HG02970 (cell line): ENCODE measurements at regions not wholly inside any gene's neighbourhood (a gene's known extent, or its start where the extent isn't known, plus 50 kb on each side); places are given as distances from the start of the nearest gene placed in this dataset.

Experiments
- ATAC-seq: cut with Tn5 transposase; IDR thresholded peaks from one replicate; pipeline ENCODE4 v1.9.1; 2021; ENCODE audit warnings: mild to moderate bottlenecking, moderate library complexity, moderate number of reproducible peaks; ENCODE audit not compliant: unreplicated experiment, low FRiP score

DNA sequence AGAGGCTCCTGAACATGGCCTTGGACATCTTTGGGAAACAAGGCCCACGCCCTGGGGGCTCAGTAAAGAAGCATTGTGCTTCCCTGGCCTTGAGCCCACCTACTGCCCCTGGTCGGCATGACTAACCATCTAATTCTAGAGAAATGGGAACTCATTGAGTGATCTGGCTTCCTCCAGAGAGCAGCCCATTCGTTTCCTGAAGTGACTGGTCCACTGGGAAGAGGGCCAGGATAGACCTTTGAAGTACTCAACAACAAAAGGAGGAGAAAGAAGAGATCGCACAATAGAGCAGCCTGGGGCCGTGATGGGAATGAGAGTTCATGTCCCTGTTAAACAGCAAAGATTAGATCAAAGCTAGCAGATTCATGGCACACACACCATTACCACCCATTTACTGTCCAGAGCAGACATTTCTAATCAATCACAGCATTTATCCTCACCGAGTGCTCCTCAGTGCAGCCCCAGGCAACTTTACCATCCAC lies 514.4 kb upstream of the PROK2 start:
- no peak for ATAC-seq

DNA sequence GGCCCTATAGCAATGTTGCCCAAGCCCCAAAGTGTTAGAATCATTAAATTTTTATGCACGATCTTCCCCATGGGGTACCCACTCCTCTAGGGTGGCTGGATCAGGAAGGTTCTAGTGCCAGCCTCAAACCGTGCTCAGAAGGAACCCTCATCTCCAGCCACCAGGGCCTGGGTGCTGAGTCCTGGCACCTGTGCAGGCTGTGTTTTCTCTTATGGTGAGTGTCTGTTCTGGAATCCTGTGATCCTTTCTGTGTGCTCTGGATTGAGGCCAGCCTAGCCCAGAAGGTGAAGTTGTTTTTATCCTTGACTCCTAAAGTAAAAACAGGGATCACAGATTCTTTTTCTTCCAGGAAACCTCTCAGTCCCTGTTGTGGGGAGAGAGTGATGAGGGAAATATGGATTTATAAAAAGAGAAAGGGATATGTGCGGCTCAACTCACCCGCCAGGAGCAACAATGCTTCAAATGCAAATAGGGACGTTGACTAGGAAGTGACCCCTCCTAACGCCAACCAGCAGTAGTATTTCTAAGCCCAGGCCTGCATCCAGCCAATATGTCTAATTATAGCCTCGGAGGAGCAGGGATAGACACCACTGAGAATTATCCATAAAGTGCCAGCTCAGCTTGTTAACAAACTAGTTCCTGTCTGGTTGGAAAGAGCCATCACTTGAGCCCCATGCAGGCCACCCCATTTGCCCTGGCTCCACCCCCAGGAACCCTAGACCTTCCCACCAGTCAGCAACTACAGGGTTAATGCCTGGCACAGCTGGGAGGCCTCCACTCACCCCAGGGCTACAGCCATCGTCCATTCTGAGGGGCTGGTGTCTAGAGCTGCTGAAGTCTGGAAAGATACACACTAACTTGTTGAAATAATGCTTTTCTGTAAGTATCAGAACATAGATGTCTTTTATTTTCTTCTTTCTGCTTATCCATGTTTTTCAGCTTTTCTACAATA lies 513.5 kb upstream of the PROK2 start:
- no peak for ATAC-seq

DNA sequence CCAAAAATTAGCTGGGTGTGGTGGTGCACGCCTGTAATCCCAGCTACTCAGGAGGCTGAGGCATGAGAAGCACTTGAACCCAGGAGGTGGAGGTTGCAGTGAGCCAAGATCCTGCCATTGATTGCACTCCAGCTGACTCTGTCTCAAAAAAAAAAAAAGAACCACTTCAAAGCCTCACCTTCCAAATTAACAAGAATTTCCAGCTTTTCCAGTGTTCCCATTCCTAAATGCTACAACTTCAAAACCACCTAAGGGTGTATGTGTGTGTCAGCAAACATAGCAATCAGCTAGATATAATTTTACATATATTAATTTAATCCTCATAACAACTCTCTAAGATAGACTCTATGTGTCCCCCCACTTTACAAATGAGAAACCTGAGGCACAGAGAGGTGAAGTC lies 512.5 kb upstream of the PROK2 start:
- ATAC-seq = no peak

DNA sequence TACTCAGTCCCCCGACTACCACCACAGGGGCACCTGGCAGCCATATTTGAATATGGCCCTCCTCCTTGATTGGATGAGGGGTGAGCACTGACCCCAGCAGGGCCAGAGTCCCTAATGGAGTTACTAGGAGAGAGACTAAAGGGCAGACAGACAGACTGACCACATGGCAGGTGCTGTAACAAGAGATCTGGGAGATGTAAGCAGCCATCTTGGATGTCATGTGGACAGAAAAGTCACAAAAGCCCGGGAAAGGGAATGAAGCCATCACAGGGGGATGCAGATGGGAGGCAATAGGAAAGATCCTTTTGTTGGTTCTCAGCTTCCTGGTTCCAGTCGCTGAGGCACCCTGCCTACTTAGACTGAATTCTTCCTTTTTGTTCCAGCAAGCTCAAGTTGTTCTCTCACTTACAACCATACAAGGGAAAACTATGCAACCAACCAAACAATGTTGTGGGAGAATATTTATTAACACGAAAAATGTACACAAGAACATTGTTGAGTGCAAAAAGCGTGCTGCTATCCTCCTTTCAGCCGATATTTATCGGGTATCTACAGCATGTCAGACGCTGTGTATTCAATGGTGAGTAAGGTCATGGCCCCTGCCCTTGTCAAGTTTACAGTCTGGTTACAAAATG lies 511.6 kb upstream of the PROK2 start:
- no peak for ATAC-seq

DNA sequence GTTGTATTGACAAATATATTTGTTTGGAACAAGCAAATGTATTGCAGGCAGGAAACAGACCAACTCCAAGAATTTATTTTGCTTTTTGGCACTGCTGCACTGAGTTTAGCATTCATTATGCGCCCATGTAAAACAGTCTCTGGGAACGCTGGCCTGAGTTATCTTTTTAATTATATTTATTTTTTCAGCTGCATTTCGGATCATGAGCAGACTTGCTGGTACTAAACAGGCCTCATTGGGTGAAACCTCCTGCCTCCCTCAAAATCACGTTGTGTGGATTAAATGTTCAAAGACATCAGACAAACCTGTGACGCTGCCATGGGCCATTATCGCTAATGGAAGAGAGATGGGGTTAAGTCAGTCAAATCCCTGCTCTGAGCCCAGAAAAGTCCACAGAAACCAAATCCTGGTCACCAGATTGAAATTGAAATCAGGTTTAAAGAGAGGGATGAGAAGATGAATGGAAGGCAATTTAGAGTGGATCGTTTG lies 511.1 kb upstream of the PROK2 start:
- ATAC-seq = no peak

DNA sequence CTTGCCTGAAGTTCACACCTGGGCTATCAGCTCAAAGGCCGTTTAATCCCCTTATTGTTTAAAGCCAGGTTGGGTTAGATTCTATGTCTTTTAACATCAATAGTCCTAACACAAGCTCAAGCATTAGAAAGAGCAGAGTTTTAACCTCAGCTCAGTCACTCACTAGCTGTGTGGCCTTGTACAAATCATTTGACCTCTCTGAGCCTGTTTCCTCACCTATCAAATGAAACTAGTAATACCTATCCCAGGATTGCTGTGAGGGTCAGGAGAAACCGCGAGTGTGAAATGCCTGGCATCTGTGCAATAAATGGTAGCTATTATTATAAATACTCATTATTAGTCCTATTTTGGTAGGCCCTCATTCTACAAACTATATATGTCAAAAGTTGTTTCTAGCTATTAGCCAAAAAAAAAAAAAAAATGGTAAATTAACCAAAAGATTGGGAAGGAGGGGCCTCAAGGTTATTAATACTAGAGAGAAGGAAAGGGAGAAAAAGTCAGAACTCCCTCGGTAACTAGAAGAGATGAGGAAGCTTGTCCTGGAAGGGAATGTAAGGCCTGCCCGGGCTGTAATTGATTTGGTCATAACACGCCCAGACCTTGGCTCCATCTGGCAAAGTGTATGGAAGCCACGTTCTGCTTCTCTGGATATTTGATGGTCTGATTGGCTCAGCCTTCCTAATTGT lies 510.5 kb upstream of the PROK2 start:
- ATAC-seq = no peak

DNA sequence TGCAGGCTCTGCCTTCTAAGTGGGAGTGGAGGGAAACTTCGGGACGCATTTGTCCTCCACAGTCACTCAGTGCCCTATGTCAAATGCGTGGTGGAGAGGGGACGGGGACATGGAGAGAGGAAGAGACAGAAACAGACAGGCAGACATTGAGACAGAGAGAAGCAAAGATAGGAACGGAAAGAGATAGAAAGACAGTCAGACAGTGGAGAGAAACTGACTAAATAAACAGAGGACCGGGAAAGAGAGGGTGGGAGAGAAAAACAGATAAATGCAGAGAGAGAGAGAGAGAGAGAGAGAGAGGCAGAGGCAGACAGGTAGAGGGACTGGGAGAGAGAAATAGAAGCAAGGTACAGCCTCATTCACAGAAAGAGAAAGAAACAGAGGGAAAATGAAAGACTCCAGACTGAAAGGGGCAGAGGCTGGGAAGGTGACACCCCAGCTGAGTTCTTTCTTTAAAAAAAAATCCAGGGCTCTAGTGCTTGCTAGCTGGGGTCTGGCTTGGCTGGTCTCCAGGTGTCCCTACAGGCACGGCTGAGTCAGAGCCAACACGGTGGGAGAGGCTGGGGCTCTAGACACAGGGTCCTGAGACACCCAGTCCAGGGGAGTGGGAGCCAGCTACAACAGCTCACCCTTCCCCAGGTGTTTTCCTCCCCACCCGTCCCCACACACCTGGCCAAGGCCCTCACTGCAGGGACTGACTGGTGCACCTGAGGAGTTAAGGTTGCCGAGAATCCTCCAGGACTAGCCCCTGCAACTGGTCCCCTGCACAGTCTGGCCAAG lies 506.1 kb upstream of the PROK2 start:
- ATAC-seq = no peak

DNA sequence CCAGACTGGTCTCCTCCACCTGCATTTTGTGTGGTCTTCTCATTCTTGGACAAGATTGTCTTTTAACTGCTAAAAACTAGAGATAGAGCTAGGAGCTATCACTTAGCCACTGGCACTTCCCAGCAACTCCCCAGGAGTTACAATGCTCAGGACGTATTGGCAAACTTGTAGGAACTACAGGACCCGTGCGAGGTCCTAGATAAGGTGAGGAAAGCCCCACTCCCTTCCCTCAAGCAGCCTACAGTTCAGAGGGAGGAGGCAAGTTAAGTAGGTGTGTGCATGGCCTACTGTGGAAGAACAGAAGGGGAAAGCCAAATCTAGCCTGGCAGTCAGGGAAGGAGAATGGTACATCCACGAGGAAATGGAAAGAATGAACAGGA lies 504.7 kb upstream of the PROK2 start:
- no peak for ATAC-seq

DNA sequence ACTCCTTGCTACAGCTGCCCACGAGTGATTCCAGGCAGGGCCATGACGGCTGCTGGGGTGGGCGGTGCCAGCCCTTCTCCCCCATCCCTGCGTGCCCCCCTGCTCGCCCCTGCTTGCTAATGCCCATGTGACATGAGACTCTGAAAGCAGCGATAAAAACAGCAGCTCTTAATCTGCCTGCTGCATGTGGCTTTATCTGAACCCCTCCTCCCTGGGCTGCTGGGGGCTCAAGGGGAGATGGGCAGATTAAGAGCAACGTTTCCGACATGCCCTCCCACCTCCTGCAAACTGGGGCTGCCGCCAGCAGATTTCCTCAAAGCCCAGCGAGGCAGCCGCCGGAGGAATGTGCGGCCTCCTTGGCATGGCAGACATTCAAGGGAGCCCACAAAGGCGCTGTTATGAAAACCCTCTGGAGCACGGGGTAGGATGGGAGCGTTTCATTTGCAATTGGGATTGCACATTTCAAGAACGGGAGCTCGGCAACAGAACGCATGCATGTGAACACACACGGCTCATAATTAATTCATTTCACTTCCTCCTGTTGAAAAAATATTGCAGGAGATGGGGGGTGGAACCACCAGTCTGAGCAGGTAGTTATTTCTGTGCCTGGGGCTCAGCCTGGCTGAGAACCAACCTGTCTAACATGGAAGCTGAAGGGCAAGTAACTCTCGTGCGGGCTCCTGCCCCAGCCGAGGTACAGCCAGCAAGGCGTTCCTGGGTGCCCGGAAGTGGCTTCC lies 504.2 kb upstream of the PROK2 start:
- ATAC-seq = no peak

DNA sequence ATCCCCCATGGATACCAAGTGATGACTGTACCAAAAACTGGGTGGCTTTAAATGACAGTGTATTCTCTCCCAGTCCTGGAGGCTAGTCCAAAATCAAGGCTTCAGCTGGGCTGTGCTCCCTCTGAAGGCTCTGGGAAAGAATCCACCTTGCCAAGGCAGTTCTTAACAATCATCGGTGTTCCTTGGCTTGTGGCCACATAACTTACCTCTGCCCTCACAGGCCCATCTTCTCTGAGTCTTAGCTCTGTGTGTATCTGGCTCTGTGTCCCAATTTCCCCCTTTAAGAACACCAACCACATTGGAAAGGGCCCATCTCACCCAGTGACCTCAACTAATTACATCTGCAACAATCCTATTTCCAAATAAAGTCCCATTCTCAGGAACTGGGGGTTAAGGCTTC lies 503.0 kb upstream of the PROK2 start:
- ATAC-seq = no peak

DNA sequence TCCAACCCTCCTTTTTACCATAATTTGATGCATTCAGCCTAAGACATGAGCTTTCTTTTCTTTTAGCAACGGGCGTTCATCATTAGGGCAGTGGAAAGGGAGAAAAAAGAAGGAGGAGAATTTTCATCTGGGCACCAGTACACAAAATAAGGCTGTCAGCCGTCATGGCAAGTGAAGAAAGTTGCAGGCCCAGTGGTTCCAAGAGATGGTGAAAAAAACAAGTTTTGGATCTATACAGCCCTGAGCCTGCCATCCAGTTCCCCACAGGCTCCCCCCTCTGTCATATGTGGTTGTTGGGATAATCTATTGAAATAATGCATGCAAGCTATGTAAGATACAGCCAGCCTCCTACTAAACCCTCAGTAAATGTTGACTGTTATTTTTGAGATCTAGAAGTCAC lies 500.6 kb upstream of the PROK2 start:
- no peak for ATAC-seq

DNA sequence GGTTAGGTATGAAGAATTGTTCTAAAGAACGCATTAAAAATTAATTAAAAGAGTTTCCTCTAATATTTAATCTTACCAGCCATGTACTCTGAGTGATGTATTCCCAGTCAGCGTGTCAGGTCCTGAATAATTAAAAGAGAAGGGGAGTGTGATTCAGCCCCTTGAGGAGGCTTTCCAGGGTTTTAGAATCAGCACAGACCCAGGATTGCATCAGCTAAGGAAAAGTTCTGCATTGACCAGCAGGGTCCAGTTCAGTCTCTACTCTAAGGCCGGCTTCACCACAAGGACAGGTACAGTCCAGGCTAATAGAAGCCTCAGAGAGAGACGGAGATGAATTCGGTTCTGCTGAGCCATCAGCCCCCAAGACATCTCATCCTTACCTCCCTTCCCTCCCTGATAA lies 499.5 kb upstream of the PROK2 start:
- ATAC-seq = no peak

DNA sequence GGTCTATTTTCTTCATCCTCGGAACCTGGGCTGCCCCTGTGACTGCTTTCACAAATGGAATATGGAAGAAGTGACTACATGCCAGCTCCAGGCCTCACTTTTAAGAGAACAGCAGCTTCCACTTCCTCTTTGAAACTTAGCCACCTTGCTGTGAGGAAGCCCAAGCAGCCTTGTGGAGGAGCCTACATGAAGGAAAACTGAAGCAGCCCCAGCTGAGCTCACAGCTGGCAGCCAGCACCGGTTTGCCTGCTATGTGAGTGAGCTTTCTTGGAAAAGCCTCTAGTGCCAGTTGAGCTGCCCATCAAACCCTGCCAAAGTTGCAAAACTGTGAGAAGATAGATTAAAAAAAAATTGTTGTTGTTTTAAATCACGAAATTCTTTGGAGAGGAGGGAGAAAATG lies 498.0 kb upstream of the PROK2 start:
- ATAC-seq = no peak

DNA sequence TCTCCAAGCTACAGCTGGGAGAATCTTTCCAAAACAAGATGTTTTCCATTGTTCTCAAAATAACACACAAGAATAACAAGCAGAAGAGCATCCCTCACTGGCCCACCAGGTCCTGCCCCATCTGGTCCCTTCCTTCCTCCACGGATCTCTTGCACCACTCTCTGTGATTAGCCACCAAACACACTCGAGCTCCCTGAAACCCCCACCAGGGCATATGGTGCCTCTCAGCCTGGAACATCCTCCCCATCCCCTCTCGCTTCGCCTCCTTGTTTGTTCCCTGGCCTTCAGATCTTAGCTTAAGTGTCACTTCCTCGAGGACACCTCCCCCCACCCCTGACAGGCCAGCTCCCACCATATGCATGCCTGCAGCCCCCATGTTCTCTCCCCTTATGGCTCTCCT lies 496.6 kb upstream of the PROK2 start:
- ATAC-seq = no peak

DNA sequence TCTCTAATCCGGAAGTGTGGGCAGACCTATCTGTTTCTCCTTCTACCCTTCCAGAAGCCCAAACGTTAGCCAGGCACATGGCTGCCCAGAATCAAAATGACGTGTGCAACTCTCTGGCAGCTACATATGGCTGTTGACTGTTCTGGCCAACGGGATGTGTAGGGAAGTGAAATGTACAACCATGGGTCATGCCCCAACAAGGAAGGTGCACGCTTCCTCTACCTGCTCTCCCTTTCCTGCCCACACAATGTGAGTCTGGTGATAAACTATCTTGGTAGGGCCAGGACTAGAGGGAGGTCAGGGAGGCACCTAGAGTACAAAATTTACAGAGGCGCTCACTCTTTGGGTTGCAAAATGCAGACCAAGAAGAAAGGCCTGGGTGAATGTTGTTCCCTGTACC lies 495.9 kb upstream of the PROK2 start:
- ATAC-seq = no peak

DNA sequence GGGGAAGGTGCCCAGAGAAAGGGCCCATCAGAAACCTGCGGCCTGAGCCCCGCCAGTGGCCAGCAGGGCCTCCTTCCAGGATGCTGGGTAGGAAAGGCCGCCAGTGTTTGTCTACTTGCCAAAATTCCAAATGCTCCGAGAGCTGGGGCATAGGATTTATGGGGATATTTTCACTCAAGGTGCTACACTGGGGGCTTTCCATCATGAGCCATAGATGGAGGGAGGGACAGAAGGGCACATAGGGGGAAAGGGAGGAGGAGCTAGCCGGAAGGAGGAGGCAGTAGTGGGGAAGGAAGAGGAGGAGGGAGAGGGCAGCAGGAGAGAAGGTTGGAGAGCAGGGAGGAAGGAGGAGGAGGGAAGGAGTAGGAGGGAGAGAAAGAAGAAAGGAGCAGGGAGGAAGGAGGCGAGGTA lies 494.7 kb upstream of the PROK2 start:
- ATAC-seq = no peak

DNA sequence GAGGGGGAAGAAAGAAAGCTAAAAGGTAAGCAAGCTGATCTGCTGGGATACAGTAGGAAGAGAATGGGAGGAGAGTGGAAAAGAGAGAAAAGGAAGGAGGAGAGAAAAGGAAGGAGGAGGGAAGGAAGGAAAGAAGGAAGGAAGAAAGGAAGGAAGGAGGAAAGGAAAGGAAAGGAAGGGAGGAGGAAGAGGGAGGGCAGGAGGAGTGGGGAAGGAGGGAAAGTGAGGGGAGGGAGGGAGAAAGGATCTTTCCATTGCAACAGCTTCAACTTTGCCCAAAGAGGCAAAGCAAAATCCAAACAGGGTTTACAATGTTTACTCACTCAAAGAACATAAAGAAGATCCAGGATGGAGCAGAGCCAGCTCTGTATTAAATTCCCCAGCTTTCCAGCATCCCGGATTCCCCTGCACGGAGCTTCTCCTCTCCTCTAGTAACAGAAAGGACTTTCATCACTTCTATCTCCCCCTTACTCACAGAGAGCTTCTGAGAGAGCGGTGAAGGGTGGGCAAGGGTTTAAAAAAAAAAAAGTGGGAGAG lies 494.2 kb upstream of the PROK2 start:
- no peak for ATAC-seq

DNA sequence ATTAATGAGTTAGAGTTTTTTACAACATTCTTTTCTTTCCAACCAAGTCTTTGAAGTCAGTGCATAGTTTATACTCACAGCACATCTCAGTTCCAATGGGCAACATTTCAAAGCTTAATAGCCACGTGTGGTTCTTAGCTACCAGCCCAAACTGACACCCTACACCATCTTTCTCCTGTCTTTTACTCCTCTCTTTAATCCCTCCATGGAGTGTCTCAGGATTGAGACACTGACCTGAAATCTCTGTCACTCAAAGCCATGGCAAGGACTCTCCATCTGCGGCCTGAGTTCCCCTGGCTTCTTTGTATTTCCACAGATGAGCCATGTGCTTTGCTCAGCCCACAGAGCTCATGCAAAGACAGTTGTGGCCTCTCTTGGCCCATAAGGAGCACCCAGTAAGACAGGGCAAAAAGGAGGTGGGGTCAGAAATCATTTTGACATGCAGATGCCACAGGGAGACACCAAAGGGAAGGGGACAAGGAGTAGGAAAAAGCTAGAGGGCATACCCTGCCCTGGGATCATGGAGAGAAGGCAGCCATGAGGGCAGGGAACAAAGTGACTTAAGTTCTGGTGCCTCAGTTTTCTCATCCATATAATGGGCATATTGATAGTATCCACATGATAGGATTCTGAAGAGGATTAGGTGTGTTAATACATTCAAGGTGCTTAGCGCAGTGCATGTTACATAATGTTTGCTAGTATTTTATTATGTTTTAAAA lies 493.6 kb upstream of the PROK2 start:
- ATAC-seq = no peak

DNA sequence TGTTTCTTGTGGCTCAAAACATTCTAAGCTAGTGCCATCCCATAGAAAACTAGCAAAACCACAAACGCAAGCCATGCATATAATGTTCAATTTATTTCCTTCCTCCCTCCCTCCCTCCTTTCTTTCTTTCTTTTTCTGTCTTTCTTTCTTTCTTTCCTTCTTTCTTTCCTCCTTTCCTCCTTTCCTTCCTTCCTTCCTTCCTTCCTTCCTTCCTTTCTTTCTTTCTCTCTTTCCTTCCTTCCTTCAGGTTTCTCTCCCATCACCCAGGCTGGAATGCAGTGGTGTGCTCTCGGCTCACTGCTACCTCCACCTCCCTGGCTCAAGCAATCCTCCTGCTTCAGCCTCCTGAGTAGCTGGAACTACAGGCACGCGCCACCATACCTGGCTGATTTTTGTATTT lies 492.8 kb upstream of the PROK2 start:
- no peak for ATAC-seq
